GM19397 (cell line): ENCODE measurements at regions not wholly inside any gene's neighbourhood (a gene's known extent, or its start where the extent isn't known, plus 50 kb on each side); places are given as distances from the start of the nearest gene placed in this dataset.
"Not testable (repeated sequence)": the region's sequence is repeated elsewhere in the genome, so short reads cannot be mapped to it uniquely, and the experiment has no call there.

Source experiments
- ATAC-seq: cut with Tn5 transposase; IDR thresholded peaks from one replicate; pipeline ENCODE4 v1.9.1; 2021; ENCODE audit warnings: mild to moderate bottlenecking, moderate library complexity; ENCODE audit not compliant: unreplicated experiment

- ATAC-seq = no peak
These were observed 90.8 kb upstream of the RBPJ start for GRCh38 chr4:26229974-26230373.

GRCh38 chr4:26233350-26233749, 87.5 kb upstream of the RBPJ start:
- ATAC-seq = no peak

- ATAC-seq = no peak
These were observed 85.3 kb upstream of the RBPJ start for GRCh38 chr4:26235500-26235899.

- ATAC-seq = no peak
These were observed 82.9 kb upstream of the RBPJ start for GRCh38 chr4:26237916-26238315.

GRCh38 chr4:26238426-26238777, 82.4 kb upstream of the RBPJ start:
- ATAC-seq = no peak

- ATAC-seq = no peak
These were observed 81.8 kb upstream of the RBPJ start for GRCh38 chr4:26238778-26239679.

- no peak for ATAC-seq
These were observed 81.0 kb upstream of the RBPJ start for GRCh38 chr4:26239801-26240200.

GRCh38 chr4:26241179-26241578, 79.6 kb upstream of the RBPJ start:
- no peak for ATAC-seq

GRCh38 chr4:26242451-26242850, 78.4 kb upstream of the RBPJ start:
- ATAC-seq = no peak

GRCh38 chr4:26244138-26244537, 76.7 kb upstream of the RBPJ start:
- not testable (repeated sequence) for ATAC-seq

- no peak for ATAC-seq
These were observed 72.2 kb upstream of the RBPJ start for GRCh38 chr4:26248647-26249046.

GRCh38 chr4:26252349-26253025, 68.3 kb upstream of the RBPJ start:
- no peak for ATAC-seq

- ATAC-seq = no peak
These were observed 66.8 kb upstream of the RBPJ start for GRCh38 chr4:26253968-26254367.

GRCh38 chr4:26255989-26256388, 64.8 kb upstream of the RBPJ start:
- ATAC-seq = no peak

- ATAC-seq = not testable (repeated sequence)
These were observed 63.4 kb upstream of the RBPJ start for GRCh38 chr4:26257444-26257843.

GRCh38 chr4:26257850-26258249, 63.0 kb upstream of the RBPJ start:
- peak; percentile 58 for ATAC-seq

GRCh38 chr4:26260571-26260970, 60.2 kb upstream of the RBPJ start:
- ATAC-seq = no peak

- no peak for ATAC-seq
These were observed 59.4 kb upstream of the RBPJ start for GRCh38 chr4:26261405-26261804.

- no peak for ATAC-seq
These were observed 57.6 kb upstream of the RBPJ start for GRCh38 chr4:26263165-26263564.

GRCh38 chr4:26264109-26264508, 56.7 kb upstream of the RBPJ start:
- ATAC-seq = no peak

GRCh38 chr4:26267087-26267486, 53.7 kb upstream of the RBPJ start:
- no peak for ATAC-seq

GRCh38 chr4:26268246-26268645, 52.6 kb upstream of the RBPJ start:
- no peak for ATAC-seq
